H9 (cell line): ENCODE measurements at regions not wholly inside any gene's neighbourhood (a gene's known extent, or its start where the extent isn't known, plus 50 kb on each side); places are given as distances from the start of the nearest gene placed in this dataset.

ENCODE experiments used
- DNase-seq: peaks from one replicate; pipeline ENCODE4 v3.0.0-alpha.2; 2017
- H2AFZ ChIP-seq: one replicate; pipeline ENCODE4 v1.6.1; 2013; ENCODE audit warnings: mild to moderate bottlenecking, low read length, control low read depth, moderate library complexity
- H2AK5ac ChIP-seq: 2 replicates; pipeline ENCODE4 v1.6.1; 2013; ENCODE audit warnings: low read length, control low read depth, mixed read lengths; ENCODE audit not compliant: insufficient read length
- H2BK120ac ChIP-seq: one replicate; pipeline ENCODE4 v1.6.1; 2013; ENCODE audit warnings: low read depth, mild to moderate bottlenecking, low read length, control low read depth, inconsistent platforms; ENCODE audit not compliant: poor library complexity, severe bottlenecking
- H2BK12ac ChIP-seq: 2 replicates; pipeline ENCODE4 v1.6.1; 2013; ENCODE audit warnings: low read length, control low read depth, mixed read lengths, low read depth; ENCODE audit not compliant: insufficient read length
- H2BK15ac ChIP-seq: 2 replicates; pipeline ENCODE4 v1.6.1; 2013; ENCODE audit warnings: low read depth, low read length, control low read depth
- H2BK20ac ChIP-seq: one replicate; pipeline ENCODE4 v1.6.1; 2013; ENCODE audit warnings: low read depth, mild to moderate bottlenecking, low read length, control low read depth, inconsistent platforms; ENCODE audit not compliant: poor library complexity, severe bottlenecking
- H2BK5ac ChIP-seq: 2 replicates; pipeline ENCODE4 v1.6.1; 2013; ENCODE audit warnings: low read length, control low read depth, mixed read lengths; ENCODE audit not compliant: insufficient read length
- H3K14ac ChIP-seq: 2 replicates; pipeline ENCODE4 v1.6.1; 2013; ENCODE audit warnings: low read length, control low read depth; ENCODE audit not compliant: insufficient read depth
- H3K18ac ChIP-seq: 2 replicates; pipeline ENCODE4 v1.6.1; 2013; ENCODE audit warnings: low read depth, mild to moderate bottlenecking, mixed read lengths, low read length, control low read depth; ENCODE audit not compliant: insufficient read length
- H3K23ac ChIP-seq: 2 replicates; pipeline ENCODE4 v1.6.1; 2013; ENCODE audit warnings: low read length, control low read depth, mixed read lengths, low read depth; ENCODE audit not compliant: insufficient read length
- H3K23me2 ChIP-seq: 2 replicates; pipeline ENCODE4 v1.6.1; 2013; ENCODE audit warnings: low read depth, mild to moderate bottlenecking, mixed read lengths, low read length, control low read depth; ENCODE audit not compliant: insufficient read length, poor library complexity, severe bottlenecking
- H3K27ac ChIP-seq: 2 replicates; pipeline ENCODE4 v1.5.1; 2013; ENCODE audit warnings: low read length, control low read depth, mixed read lengths, low read depth; ENCODE audit not compliant: insufficient read length
- H3K27me3 ChIP-seq: 2 replicates; pipeline ENCODE4 v1.6.1; 2013; ENCODE audit warnings: low read length, control low read depth, inconsistent platforms; ENCODE audit not compliant: insufficient read depth
- H3K4ac ChIP-seq: 2 replicates; pipeline ENCODE4 v1.6.1; 2013; ENCODE audit warnings: low read depth, mild to moderate bottlenecking, control low read depth, inconsistent platforms, low read length, moderate library complexity
- H3K4me1 ChIP-seq: 2 replicates; pipeline ENCODE4 v1.6.1; 2013; ENCODE audit warnings: low read length, control low read depth, inconsistent platforms; ENCODE audit not compliant: insufficient read depth
- H3K4me2 ChIP-seq: 2 replicates; pipeline ENCODE4 v1.6.1; 2013; ENCODE audit warnings: low read length, control low read depth, mixed read lengths; ENCODE audit not compliant: insufficient read length, insufficient read depth
- H3K56ac ChIP-seq: 2 replicates; pipeline ENCODE4 v1.6.1; 2013; ENCODE audit warnings: low read depth, mild to moderate bottlenecking, mixed read lengths, low read length, control low read depth; ENCODE audit not compliant: insufficient read length
- H3K79me1 ChIP-seq: 2 replicates; pipeline ENCODE4 v1.6.1; 2013; ENCODE audit warnings: low read depth, mild to moderate bottlenecking, moderate library complexity, low read length, control low read depth, inconsistent platforms; ENCODE audit not compliant: insufficient read depth, poor library complexity, severe bottlenecking
- H3K79me2 ChIP-seq: 2 replicates; pipeline ENCODE4 v1.6.1; 2013; ENCODE audit warnings: low read length, control low read depth, inconsistent platforms; ENCODE audit not compliant: insufficient read depth
- H3K9ac ChIP-seq: 2 replicates; pipeline ENCODE4 v1.6.1; 2013; ENCODE audit warnings: low read length, control low read depth, mixed read lengths; ENCODE audit not compliant: insufficient read length; ENCODE audit errors: extremely low read depth
- H3K9me3 ChIP-seq: one replicate; pipeline ENCODE4 v1.6.1; 2013; ENCODE audit warnings: low read depth, low read length, inconsistent platforms; ENCODE audit not compliant: control insufficient read depth
- H3T11ph ChIP-seq: one replicate; pipeline ENCODE4 v1.6.1; 2013; ENCODE audit warnings: mild to moderate bottlenecking, low read length, control low read depth, inconsistent platforms
- H4K20me1 ChIP-seq: one replicate; pipeline ENCODE4 v1.6.1; 2013; ENCODE audit not compliant: control insufficient read depth, insufficient read length, insufficient read depth
- H4K5ac ChIP-seq: 2 replicates; pipeline ENCODE4 v1.6.1; 2013; ENCODE audit warnings: low read depth, mild to moderate bottlenecking, mixed read lengths, low read length, control low read depth; ENCODE audit not compliant: insufficient read length
- H4K8ac ChIP-seq: replicated peaks from 2 replicates; pipeline ENCODE4 v1.6.1; 2013; ENCODE audit warnings: low read length, control low read depth, mixed read lengths, low read depth; ENCODE audit not compliant: insufficient read length
- H4K91ac ChIP-seq: 2 replicates; pipeline ENCODE4 v1.6.1; 2013; ENCODE audit warnings: low read depth, mild to moderate bottlenecking, moderate library complexity, mixed read lengths, low read length, control low read depth; ENCODE audit not compliant: insufficient read length
- H3K27ac Mint-ChIP-seq, 3 experiments: 2 replicates in 2 of 3; 3 replicates in 1 of 3; pipeline ENCODE4 v1.8.0; 2020 to 2021; ENCODE audit warnings: mixed read lengths in 3 of 3, mild to moderate bottlenecking in 1 of 3, moderate library complexity in 1 of 3
- H3K27me3 Mint-ChIP-seq: 2 replicates; pipeline ENCODE4 v1.8.0; 2021; ENCODE audit warnings: low read depth, mild to moderate bottlenecking, moderate library complexity, mixed read lengths
- H3K36me3 Mint-ChIP-seq, 3 experiments: 2 replicates in 2 of 3; 3 replicates in 1 of 3; pipeline ENCODE4 v1.8.0; 2020 to 2021; ENCODE audit warnings: low read depth in 3 of 3, mixed read lengths in 3 of 3; ENCODE audit not compliant: insufficient read depth in 1 of 3
- H3K4me1 Mint-ChIP-seq, 2 experiments: 2 replicates each; pipeline ENCODE4 v1.8.0; 2020; ENCODE audit warnings: mixed read lengths in 2 of 2
- H3K4me3 Mint-ChIP-seq, 2 experiments: 2 replicates in 1 of 2; 3 replicates in 1 of 2; pipeline ENCODE4 v1.8.0; 2020 to 2021; ENCODE audit warnings: mild to moderate bottlenecking in 2 of 2, mixed read lengths in 2 of 2, moderate library complexity in 1 of 2
- H3K9me3 Mint-ChIP-seq, 2 experiments: 2 replicates in 1 of 2; 3 replicates in 1 of 2; pipeline ENCODE4 v1.8.0; 2020; ENCODE audit warnings: mild to moderate bottlenecking in 2 of 2, mixed read lengths in 2 of 2, moderate library complexity in 1 of 2
- WGBS: extraction: QIAGEN DNeasy Blood & Tissue Kit; methylation state at CpG from one replicate; pipeline ENCODE4 v1.1.7; 2013; ENCODE audit warnings: missing lambda C conversion rate, low lambda C conversion rate, mixed read lengths; ENCODE audit not compliant: insufficient read length; ENCODE audit errors: extremely low coverage; 5-methylcytosine and 5-hydroxymethylcytosine counted together
- TF ChIP-seq, protein P1 (sequence below): fragments of 200-600 bp; sonication (generic); conservative IDR thresholded peaks from 3 replicates; pipeline ENCODE4 v1.8.0; 2021; ENCODE audit warnings: antibody characterized with exemption, mild to moderate bottlenecking

DNA sequence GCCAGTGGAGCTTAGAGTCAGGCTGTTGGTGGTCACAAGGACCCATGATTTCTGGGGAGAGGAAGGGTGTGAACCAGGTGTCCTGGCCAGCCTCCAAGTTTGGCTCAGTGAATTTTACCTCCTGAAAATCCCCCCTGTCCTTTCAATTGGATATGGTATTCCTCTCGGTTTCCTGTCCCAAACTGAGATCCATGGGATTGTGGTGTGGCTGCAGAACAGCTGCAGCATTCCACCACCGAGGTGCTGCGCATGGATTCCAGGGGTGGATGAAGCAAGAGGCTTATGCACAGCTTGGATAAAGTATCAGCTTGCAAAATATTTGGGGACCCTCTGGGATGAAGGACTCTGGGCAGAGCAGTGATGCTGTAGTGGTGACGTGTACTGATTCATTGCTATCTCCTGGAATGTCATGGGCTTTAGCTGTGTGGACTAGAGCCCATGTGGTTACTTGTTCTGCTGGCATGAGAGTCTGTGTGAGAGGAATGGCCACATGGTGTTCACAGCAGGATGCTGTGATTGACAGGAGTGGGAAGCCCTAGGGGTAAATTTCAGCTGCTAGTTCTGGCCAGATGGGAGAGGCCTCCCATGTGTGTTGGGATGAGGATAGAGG, 148.7 kb upstream of the SPAG17 start:
- Histone ChIP-seq H4K5ac (no peak overlapping the region), H3K9me3 (no peaks in the 10 kb centered on the region), H2BK12ac (no peak overlapping the region), H3K27ac (no peak overlapping the region), H3K79me2 (no peaks in the 10 kb centered on the region), H3K27me3 (no peaks in the 10 kb centered on the region), H3K9ac (no peak overlapping the region), H2AK5ac (no peak overlapping the region), H3K79me1 (no peaks in the 10 kb centered on the region), H2BK20ac (no peak overlapping the region), H2BK15ac (no peak overlapping the region), H2BK120ac (no peak overlapping the region), H3T11ph (no peak overlapping the region), H3K14ac (no peak overlapping the region), H3K4me2 (no peak overlapping the region), H3K4ac (no peak overlapping the region), H2AFZ (no peak overlapping the region), H3K23me2 (no peaks in the 10 kb centered on the region), H3K4me1 (no peaks in the 10 kb centered on the region), H4K20me1 (no peaks in the 10 kb centered on the region), H3K18ac (no peak overlapping the region), H3K23ac (no peak overlapping the region), H2BK5ac (no peak overlapping the region), H4K8ac (no peak overlapping the region), H3K56ac (no peak overlapping the region), H4K91ac (no peak overlapping the region)
- Mint-ChIP-seq H3K27me3 (no peaks in the 10 kb centered on the region), H3K4me1 (peaks cover 17 to 20% of the 10 kb centered on the region in 2 experiments), H3K36me3 (no peaks in the 10 kb centered on the region), H3K9me3 (no peaks in the 10 kb centered on the region), H3K27ac (peak overlapping the region in 1 of 3 experiments; percentile 28; a peak in 1 of 7 replicates), H3K4me3 (no peak overlapping the region)
- DNase-seq: no peak
- no CpG with 5 or more reads among the region's 4 CpGs for WGBS
- TF ChIP-seq, protein P1, sequence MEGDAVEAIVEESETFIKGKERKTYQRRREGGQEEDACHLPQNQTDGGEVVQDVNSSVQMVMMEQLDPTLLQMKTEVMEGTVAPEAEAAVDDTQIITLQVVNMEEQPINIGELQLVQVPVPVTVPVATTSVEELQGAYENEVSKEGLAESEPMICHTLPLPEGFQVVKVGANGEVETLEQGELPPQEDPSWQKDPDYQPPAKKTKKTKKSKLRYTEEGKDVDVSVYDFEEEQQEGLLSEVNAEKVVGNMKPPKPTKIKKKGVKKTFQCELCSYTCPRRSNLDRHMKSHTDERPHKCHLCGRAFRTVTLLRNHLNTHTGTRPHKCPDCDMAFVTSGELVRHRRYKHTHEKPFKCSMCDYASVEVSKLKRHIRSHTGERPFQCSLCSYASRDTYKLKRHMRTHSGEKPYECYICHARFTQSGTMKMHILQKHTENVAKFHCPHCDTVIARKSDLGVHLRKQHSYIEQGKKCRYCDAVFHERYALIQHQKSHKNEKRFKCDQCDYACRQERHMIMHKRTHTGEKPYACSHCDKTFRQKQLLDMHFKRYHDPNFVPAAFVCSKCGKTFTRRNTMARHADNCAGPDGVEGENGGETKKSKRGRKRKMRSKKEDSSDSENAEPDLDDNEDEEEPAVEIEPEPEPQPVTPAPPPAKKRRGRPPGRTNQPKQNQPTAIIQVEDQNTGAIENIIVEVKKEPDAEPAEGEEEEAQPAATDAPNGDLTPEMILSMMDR: no peak
